ENCODE measurements at regions not wholly inside any gene's neighbourhood (a gene's known extent, or its start where the extent isn't known, plus 50 kb on each side); places are given as distances from the start of the nearest gene placed in this dataset.

DNA sequence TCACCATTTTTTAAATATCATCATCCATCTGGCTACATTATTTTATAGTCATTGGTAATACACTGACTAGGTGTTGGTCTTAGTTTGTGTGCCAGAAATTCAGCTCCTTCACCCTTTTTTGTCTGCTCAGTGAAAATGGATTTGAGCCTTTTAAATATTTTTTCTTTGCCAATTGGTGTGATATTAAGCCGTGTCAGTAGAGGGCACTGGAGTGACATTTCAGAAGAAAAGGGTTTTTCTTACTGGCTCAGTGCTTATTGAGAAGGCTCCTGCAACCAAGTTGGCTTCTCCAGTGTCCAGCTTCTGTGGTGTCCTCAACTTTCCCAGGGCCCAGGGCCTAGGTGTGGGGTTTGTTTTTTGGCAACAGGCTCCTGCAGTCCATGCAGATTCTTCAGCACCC is 546.6 kb downstream of the DACH1 start (continued):
- TF ChIP-seq TAF1 (IDR thresholded peaks at IDR 0.05; ENCODE audit: borderline replicate concordance, low read depth, low read length) (no peak), FOXM1 (IDR thresholded peaks at IDR 0.05; ENCODE audit: low read depth) (no peak), CTCF (IDR thresholded peaks at IDR 0.05) (peak; percentile 49), EZH2phosphoT487 (IDR thresholded peaks at IDR 0.05; ENCODE audit: borderline replicate concordance, low read depth) (no peak), RAD21 (IDR thresholded peaks at IDR 0.05; ENCODE audit: low read length) (peak; percentile 58), CHD2 (IDR thresholded peaks at IDR 0.05; ENCODE audit: low read length, partially characterized antibody) (no peak), MEF2A (IDR thresholded peaks at IDR 0.05; ENCODE audit: borderline replicate concordance, low read depth) (no peak)
- TF ChIP-seq, protein P1, sequence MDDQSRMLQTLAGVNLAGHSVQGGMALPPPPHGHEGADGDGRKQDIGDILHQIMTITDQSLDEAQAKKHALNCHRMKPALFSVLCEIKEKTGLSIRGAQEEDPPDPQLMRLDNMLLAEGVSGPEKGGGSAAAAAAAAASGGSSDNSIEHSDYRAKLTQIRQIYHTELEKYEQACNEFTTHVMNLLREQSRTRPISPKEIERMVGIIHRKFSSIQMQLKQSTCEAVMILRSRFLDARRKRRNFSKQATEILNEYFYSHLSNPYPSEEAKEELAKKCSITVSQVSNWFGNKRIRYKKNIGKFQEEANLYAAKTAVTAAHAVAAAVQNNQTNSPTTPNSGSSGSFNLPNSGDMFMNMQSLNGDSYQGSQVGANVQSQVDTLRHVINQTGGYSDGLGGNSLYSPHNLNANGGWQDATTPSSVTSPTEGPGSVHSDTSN (IDR thresholded peaks at IDR 0.05), result no peak

DNA sequence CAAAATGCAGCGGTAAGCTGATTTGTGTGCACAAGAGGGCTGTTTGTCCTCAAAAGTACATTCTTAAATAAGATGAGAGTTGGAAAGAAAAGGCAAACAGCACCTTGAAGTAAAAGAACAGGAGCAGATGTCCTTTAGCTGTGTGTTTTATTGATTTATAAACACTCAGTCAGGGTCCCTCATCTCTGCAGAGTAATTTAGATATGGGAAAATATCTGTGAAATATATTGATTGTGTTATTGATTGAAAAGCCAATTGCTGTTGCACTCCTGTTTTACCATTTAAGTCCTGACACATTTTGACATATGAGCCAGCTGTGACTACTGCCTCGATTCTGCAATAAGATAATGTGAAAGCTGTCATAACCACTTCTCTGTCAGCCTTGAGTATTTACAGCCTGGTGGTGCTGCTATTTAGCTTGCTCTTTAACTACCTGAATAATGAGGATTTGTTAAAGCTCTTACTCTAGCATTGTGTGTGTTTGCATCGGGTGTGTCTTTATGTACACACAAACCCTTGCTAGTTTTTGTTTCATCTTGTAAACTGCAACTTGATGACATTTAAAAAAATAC is 550.1 kb downstream of the DACH1 start:
- Histone ChIP-seq H3K36me3 (replicated peaks in 1 of 2; ENCODE audit: control insufficient read depth in 1 of 2, insufficient read depth in 2 of 2, low read length in 1 of 2) (no peaks in the 10 kb centered on the region), H3K4me2 (no peak overlapping the region), H3K4me3 (ENCODE audit: low read depth in 2 of 2, low read length in 1 of 2) (no peak overlapping the region), H3K9ac (no peak overlapping the region), H3K79me2 (ENCODE audit: insufficient read depth) (no peaks in the 10 kb centered on the region), H3K9me3 (0 out of 2 replicates have a peak, but pooled peaks cover 4% of the 10 kb centered on the region), H3K9me2 (no peaks in the 10 kb centered on the region), H3F3A (replicated peaks; ENCODE audit: insufficient read depth) (no peaks in the 10 kb centered on the region), H4K20me1 (ENCODE audit: insufficient read depth) (no peaks in the 10 kb centered on the region), H3K27me3 (ENCODE audit: insufficient read depth) (no peaks in the 10 kb centered on the region), H2AFZ (ENCODE audit: low read depth) (no peak overlapping the region), H3K4me1 (ENCODE audit: control insufficient read depth in 1 of 2, insufficient read depth in 2 of 2, low read depth in 1 of 2, low read length in 1 of 2) (peaks cover 0 to 9% of the 10 kb centered on the region in 2 experiments; a peak in 1 of 4 replicates), H3K27ac (ENCODE audit: low read depth in 2 of 2, low read length in 1 of 2) (peak overlapping the region in 1 of 2 experiments; percentile 16; a peak in 1 of 4 replicates)
- POLR2A ChIA-PET, result interaction anchor here (0.6 kb wide), 1 partner anchor 1320 kb away, joined by 3 read pairs; no protein-coding TSS in a partner anchor
- CTCF ChIA-PET, result interaction anchor here (1.0 to 1.2 kb wide), 3 partner anchors 9 to 1249 kb away, joined by 3 read pairs; no protein-coding TSS in a partner anchor
- 28% methylated on average over 3 of the region's 3 CpGs for WGBS (ENCODE audit: low lambda C conversion rate)
- peak; percentile 6 for DNase-seq
- TF ChIP-seq REST (IDR thresholded peaks at IDR 0.05; ENCODE audit: low read depth, low read length), result no peak
- TF ChIP-seq SIN3A (IDR thresholded peaks at IDR 0.05; ENCODE audit: borderline replicate concordance, low read depth, low read length), result no peak
- peak in 1 of 2 experiments; percentile 75; a peak in 2 of 4 replicates for TF ChIP-seq EP300 (IDR thresholded peaks at IDR 0.05; ENCODE audit: borderline replicate concordance in 1 of 2, low read depth in 1 of 2, low read length in 1 of 2)
- TF ChIP-seq MAX (IDR thresholded peaks at IDR 0.05; ENCODE audit: low read depth), result no peak
- TF ChIP-seq CHD2 (IDR thresholded peaks at IDR 0.05; ENCODE audit: low read length, partially characterized antibody), result no peak
- no peak for TF ChIP-seq TAF1 (IDR thresholded peaks at IDR 0.05; ENCODE audit: borderline replicate concordance, low read depth, low read length)
- TF ChIP-seq TEAD4 (IDR thresholded peaks at IDR 0.05; ENCODE audit: borderline replicate concordance, insufficient read depth), result no peak
- TF ChIP-seq, protein P1 (IDR thresholded peaks at IDR 0.05), result peak; percentile 17; the same call in 1 of the 2 replicates
- no peak for TF ChIP-seq ELF1 (IDR thresholded peaks at IDR 0.05)
- no peak for TF ChIP-seq GABPA (IDR thresholded peaks at IDR 0.05; ENCODE audit: low read depth)
- no peak for TF ChIP-seq NFIC (IDR thresholded peaks at IDR 0.05; ENCODE audit: borderline replicate concordance)
- 0 out of 2 replicates have a peak, but pooled peaks have one; percentile 42 for TF ChIP-seq RCOR1 (IDR thresholded peaks at IDR 0.05; ENCODE audit: low read length)
- no peak for TF ChIP-seq MEF2A (IDR thresholded peaks at IDR 0.05; ENCODE audit: borderline replicate concordance, low read depth)
- no peak for TF ChIP-seq EZH2phosphoT487 (IDR thresholded peaks at IDR 0.05; ENCODE audit: borderline replicate concordance, low read depth)
- TF ChIP-seq YY1 (IDR thresholded peaks at IDR 0.05; ENCODE audit: low read depth), result no peak
- no peak for TF ChIP-seq FOXJ3 (CRISPR knock-in tag; IDR thresholded peaks at IDR 0.05)
- no peak for TF ChIP-seq FOXM1 (IDR thresholded peaks at IDR 0.05; ENCODE audit: low read depth)
- TF ChIP-seq GATA2 (CRISPR knock-in tag; IDR thresholded peaks at IDR 0.05), result peak; percentile 89
- TF ChIP-seq MXI1 (IDR thresholded peaks at IDR 0.05; ENCODE audit: low read depth, low read length), result no peak
- no peak for TF ChIP-seq TCF12 (IDR thresholded peaks at IDR 0.05)
